ENCODE measurements at regions not wholly inside any gene's neighbourhood (a gene's known extent, or its start where the extent isn't known, plus 50 kb on each side); places are given as distances from the start of the nearest gene placed in this dataset.

DNA sequence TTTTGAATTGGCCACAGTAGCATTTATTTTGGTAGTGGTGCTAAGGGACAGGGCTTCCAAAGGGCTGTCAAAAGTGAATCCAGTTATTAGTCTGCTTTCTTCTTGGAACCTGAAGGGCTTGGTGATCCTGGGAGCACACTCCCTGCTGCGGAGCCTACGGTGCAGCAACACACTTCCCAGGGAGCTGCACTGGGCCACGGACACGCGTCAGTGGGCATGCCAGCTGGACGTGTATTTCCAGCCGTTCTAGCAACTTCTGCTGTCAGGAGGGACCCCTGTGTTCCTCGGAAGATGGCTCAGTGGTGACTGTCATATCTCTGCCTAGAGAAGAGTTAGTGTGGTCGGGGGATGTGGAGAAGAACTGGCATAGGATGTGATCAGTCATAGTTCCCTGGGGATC lies 204.6 kb downstream of the SOCS6 start:
- H3K4me1 ChIP-seq (ENCODE audit: insufficient read depth, low read length) = no peaks in the 10 kb centered on the region
- no peaks in the 10 kb centered on the region for H3K9me3 ChIP-seq (ENCODE audit: low read length)
- no peak overlapping the region for H3K4me3 ChIP-seq (ENCODE audit: low read length)
- H3K36me3 ChIP-seq (ENCODE audit: insufficient read depth, low read length) = no peaks in the 10 kb centered on the region
- no peak overlapping the region for H2AFZ ChIP-seq (ENCODE audit: low read depth, low read length)
- H3K27me3 ChIP-seq (ENCODE audit: insufficient read depth, low read length) = no peaks in the 10 kb centered on the region

DNA sequence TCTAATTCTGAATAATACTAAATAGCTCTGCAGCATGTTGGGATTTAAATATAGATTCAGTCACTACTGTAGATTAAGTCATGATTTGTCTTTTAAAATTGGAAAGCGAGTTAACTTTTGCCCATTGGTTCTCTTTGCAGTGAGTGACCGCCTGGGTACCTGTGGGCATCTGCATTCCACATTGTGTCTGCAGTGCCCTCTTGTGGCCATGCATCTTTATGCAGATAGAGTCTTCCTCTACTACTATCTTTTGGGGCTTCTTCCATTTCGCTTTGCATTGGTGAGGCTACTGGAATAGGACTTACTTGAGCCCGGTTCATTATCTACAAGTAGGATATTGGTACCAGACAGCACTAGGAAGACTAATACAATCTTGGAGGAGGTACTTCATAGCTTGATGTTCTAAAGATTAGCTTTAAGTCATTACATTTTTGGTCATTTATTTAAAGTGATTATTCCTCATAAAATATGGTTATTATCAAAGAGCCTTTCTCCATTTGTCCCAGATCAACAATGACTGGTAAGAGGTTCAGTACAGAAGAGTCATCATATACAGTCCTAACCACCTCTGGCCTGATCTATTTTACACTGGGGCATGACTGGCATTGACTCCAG lies 203.0 kb downstream of the SOCS6 start:
- Histone ChIP-seq H3K36me3 (ENCODE audit: insufficient read depth, low read length) (no peaks in the 10 kb centered on the region), H3K27me3 (ENCODE audit: insufficient read depth, low read length) (no peaks in the 10 kb centered on the region), H3K9me3 (ENCODE audit: low read length) (no peaks in the 10 kb centered on the region), H2AFZ (ENCODE audit: low read depth, low read length) (no peak overlapping the region), H3K4me1 (ENCODE audit: insufficient read depth, low read length) (no peaks in the 10 kb centered on the region), H3K4me3 (ENCODE audit: low read length) (no peak overlapping the region)

DNA sequence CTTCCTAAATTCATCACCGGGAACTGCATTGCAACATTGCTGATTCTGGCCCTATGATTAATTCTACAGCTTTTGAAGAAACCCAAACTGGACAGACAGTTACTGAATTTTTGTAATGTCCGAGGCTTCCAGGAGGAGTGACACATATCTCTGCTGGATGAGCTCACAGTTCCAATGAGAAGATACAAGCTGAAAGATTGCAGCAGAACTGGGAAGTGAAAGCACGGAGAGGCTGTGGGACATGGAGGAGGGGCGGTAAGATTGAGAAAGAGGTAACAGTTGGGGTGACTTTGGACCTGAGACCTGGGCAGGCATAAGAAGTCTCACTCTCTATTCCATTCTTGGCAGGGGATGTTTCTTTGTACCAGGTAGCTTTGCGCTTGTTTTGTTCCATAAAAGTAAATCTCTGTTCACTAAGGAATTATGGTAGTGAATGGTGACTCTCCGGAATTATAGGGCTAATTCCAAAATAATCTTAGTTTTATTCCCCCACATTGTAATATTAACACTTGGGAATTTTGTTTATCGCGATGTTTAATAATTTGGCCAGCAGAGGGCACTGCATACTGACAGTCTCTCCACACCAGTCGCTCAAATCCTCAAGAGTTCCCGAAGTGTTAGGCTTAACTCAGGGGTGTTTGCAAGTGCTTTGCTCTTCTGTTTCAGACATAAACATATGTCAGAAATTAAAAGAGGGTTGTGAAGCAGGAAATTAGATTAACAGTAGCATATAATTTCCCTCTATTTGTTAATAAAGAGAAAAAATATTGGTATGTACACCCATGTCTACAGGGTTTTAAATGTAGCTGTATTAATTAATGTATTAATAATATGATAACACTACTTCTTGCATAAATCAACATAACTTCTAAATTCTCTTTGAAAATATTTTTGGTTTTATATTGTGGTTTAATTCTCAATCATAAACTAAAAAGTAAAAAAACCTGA lies 201.4 kb downstream of the SOCS6 start:
- no peaks in the 10 kb centered on the region for H3K9me3 ChIP-seq (ENCODE audit: low read length)
- peak overlapping the region; percentile 26 for H2AFZ ChIP-seq (ENCODE audit: low read depth, low read length)

DNA sequence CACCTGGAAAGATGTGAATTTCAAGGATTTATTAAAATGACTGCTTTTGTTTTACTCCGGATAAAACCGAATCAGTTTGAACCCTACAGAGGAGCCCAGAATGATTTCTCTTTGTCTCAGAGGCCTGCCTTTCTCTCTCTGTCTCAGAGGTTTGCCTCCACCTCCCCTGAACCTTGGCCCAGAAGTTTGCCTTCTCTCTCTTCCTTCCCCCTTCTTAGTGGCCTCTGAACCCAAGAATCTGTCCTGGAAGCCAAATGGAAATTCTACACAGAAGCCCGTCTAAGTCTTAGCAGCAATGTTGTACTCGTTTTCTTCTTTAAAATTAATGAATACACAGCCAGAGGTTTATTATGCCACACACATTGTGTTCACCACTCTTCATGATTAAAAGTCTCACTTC lies 200.7 kb downstream of the SOCS6 start:
- no peaks in the 10 kb centered on the region for H3K9me3 ChIP-seq (ENCODE audit: low read length)
- H3K4me3 ChIP-seq (ENCODE audit: low read length) = no peak overlapping the region
- H3K27me3 ChIP-seq (ENCODE audit: insufficient read depth, low read length) = no peaks in the 10 kb centered on the region
- H3K36me3 ChIP-seq (ENCODE audit: insufficient read depth, low read length) = no peaks in the 10 kb centered on the region
- no peaks in the 10 kb centered on the region for H3K4me1 ChIP-seq (ENCODE audit: insufficient read depth, low read length)
- H2AFZ ChIP-seq (ENCODE audit: low read depth, low read length) = peak overlapping the region; percentile 26

More for the DNA sequence above, 201.4 kb downstream of the SOCS6 start:
- no peaks in the 10 kb centered on the region for H3K27me3 ChIP-seq (ENCODE audit: insufficient read depth, low read length)
- H3K4me1 ChIP-seq (ENCODE audit: insufficient read depth, low read length) = no peaks in the 10 kb centered on the region
- no peak overlapping the region for H3K4me3 ChIP-seq (ENCODE audit: low read length)
- H3K36me3 ChIP-seq (ENCODE audit: insufficient read depth, low read length) = no peaks in the 10 kb centered on the region

DNA sequence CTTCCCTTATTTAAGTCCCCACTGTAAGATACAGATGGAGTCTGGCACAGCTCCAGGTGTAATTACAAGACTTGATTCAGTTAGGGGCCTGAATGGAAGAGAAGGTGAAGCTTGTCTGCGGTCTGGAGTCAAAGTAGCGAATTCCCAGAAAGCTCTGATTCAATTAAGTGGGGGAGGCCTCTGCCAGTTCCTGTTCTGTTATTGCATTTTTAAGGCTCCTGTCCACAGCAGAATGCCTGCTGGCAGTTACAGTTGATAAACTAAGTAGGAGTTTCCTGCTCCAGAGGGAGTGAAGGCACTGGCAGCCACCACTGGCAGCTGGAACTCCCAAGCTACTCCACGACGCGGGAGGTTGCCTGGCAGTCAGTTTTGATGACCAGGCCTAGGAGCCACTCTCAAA lies 181.1 kb downstream of the SOCS6 start:
- no peaks in the 10 kb centered on the region for H3K36me3 ChIP-seq (ENCODE audit: insufficient read depth, low read length)
- H3K4me1 ChIP-seq (ENCODE audit: insufficient read depth, low read length) = no peaks in the 10 kb centered on the region
- H3K27me3 ChIP-seq (ENCODE audit: insufficient read depth, low read length) = no peaks in the 10 kb centered on the region

DNA sequence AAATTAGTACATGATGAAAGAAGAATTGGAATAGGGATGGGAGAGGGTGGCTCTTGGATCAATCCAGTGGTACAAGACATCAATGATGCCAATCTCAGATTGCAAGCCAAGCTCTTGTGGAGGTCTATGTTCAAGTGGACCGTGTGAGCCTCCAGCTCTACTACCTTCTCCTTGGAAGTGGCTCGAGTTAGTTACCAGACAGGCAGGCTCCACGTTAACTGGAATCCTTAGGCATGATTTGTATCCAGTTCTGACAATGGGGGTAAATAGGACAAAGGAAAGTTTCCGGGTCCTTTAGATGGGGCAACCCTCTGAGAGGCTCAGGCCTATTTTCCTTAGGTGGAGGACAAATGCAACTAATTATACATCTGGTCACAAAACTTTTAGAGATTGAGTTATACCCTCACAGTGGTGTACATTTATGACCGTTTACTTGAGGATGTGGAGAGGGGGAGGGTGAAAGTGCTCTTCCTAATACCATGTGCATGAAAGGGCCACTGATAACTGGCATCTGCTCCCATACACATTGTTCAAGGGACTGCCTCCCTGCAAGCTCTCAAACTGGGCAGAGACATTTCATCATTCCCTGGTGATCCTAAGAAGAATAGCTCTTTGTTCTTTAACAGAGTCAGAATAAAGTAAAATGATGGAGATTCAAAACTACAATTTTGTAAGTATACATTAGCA lies 180.2 kb downstream of the SOCS6 start:
- Histone ChIP-seq H3K4me3 (ENCODE audit: low read length) (no peak overlapping the region), H3K36me3 (ENCODE audit: insufficient read depth, low read length) (no peaks in the 10 kb centered on the region), H2AFZ (ENCODE audit: low read depth, low read length) (no peak overlapping the region), H3K9me3 (ENCODE audit: low read length) (no peaks in the 10 kb centered on the region), H3K27me3 (ENCODE audit: insufficient read depth, low read length) (no peaks in the 10 kb centered on the region), H3K4me1 (ENCODE audit: insufficient read depth, low read length) (peaks cover 3% of the 10 kb centered on the region)

More for the DNA sequence above, 181.1 kb downstream of the SOCS6 start:
- H2AFZ ChIP-seq (ENCODE audit: low read depth, low read length) = no peak overlapping the region
- H3K4me3 ChIP-seq (ENCODE audit: low read length) = no peak overlapping the region
- H3K9me3 ChIP-seq (ENCODE audit: low read length) = no peaks in the 10 kb centered on the region

DNA sequence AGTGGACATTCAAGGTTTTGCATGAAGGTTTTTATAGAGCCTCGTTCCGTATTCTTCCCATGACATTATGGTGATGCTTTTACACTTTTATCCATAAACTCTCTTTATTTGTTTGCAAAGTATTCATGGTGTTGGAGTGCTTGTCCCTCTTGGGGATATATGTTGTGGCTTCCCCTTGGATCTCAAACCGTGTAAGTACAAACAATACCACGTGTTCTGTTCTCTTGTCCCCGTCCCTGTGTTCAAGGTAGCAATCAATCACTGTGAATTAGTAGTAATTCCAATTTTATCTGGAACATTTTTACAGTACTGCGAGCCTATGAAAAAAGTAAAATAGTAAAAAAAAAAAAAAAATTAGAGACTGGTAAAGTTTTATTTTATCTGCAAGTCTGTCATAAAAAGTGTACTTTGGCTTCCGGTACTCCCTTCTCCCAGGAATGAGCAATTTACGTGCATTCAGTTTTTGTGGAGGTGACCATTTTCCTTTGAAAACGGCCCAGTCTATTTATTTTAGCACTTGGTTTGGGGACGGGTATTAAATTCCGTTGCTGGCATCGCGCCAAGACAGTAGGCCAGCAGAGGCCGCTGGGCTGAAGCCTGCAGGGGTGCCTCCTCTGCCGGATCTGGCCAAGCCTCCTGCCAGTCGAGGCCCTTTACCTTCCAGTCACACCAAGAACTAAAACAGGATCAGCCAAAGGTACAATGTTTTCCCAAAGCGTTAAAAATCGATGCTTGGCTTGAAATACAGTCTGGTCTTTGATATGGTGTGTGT lies 175.7 kb downstream of the SOCS6 start:
- Histone ChIP-seq H3K27me3 (ENCODE audit: insufficient read depth, low read length) (no peaks in the 10 kb centered on the region), H3K4me3 (ENCODE audit: low read length) (peak overlapping the region; percentile 61), H3K4me1 (ENCODE audit: insufficient read depth, low read length) (peaks cover 13% of the 10 kb centered on the region), H3K36me3 (ENCODE audit: insufficient read depth, low read length) (no peaks in the 10 kb centered on the region), H2AFZ (ENCODE audit: low read depth, low read length) (no peak overlapping the region), H3K9me3 (ENCODE audit: low read length) (no peaks in the 10 kb centered on the region)

DNA sequence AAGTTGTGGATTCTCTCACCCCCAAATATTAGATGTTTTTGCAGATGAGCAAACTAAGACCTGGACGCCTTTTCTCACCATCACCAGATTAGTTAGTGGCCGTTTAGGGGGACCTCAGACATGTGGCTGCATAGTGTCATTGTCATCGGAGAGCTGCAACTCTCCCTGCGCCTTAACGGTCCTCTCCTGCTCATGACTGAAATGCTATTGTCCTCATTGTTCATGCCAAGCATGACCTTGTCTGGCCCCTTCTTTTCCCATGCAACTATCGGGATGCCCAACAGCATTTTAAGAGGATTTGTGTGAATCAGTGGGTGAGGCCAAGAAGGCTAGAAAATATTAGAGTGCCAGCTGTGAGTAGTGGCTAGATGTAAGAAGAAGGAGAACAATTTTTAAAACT lies 174.2 kb downstream of the SOCS6 start:
- no peaks in the 10 kb centered on the region for H3K36me3 ChIP-seq (ENCODE audit: insufficient read depth, low read length)
- no peaks in the 10 kb centered on the region for H3K27me3 ChIP-seq (ENCODE audit: insufficient read depth, low read length)
- H2AFZ ChIP-seq (ENCODE audit: low read depth, low read length) = no peak overlapping the region
- no peaks in the 10 kb centered on the region for H3K9me3 ChIP-seq (ENCODE audit: low read length)
- H3K4me3 ChIP-seq (ENCODE audit: low read length) = no peak overlapping the region
- peaks cover 13% of the 10 kb centered on the region for H3K4me1 ChIP-seq (ENCODE audit: insufficient read depth, low read length)

DNA sequence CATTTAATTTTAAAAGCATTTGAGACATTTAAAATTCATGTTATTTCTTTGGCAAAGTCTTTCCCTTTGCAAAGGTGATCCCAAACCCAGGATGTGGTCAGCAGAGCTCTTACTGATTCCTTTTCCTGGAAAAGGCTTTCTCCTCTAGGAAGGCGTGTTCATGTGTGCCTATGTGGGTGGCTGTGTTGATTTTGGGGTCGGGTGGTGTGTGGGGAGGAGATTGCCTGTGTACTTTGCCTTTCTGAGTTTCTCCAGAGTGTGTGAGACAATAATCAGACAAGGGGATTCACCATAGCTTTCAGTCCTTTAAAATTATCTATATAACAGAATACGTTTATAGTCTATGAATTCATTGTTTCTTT lies 173.2 kb downstream of the SOCS6 start:
- Histone ChIP-seq H3K9me3 (ENCODE audit: low read length) (no peaks in the 10 kb centered on the region), H3K27me3 (ENCODE audit: insufficient read depth, low read length) (no peaks in the 10 kb centered on the region), H3K36me3 (ENCODE audit: insufficient read depth, low read length) (no peaks in the 10 kb centered on the region), H2AFZ (ENCODE audit: low read depth, low read length) (no peak overlapping the region), H3K4me1 (ENCODE audit: insufficient read depth, low read length) (peaks cover 13% of the 10 kb centered on the region), H3K4me3 (ENCODE audit: low read length) (no peak overlapping the region)

DNA sequence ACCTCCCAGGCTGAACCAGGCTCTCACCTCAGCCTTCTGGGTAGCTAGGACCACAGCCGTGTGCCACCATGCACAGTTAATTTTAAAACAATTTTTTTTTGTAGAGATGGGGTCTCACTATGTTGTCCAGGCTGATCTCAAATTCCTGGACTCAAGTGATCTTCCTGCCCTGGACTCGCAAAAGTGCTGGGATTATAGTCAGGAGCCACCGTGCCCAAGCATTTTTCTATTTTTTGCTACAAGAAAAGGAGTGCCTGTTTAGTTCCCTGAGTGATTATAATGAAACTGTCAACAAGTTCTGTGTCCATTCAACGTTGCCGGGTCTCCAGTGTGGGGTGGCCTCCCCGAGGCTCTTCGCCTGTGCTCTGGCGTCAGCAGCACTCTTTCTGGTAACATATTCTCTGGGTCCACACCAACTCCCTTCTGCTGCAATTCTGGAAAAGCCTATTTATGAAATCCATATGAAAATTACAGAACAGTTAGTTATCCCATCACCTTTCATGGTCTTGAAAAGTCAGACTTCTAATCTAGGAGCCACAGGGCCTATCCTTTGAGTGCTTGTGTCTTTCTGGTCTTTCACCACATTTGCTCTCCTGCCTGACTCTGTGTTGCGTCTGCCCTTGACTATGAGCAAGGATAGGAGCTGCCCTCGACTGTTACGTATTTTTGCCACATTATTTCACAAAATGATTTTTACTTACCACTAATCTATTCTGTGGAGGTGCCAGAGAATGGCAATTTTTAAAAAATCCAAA lies 172.7 kb downstream of the SOCS6 start:
- H3K36me3 ChIP-seq (ENCODE audit: insufficient read depth, low read length) = no peaks in the 10 kb centered on the region
- H2AFZ ChIP-seq (ENCODE audit: low read depth, low read length) = no peak overlapping the region
- no peaks in the 10 kb centered on the region for H3K9me3 ChIP-seq (ENCODE audit: low read length)
- H3K27me3 ChIP-seq (ENCODE audit: insufficient read depth, low read length) = no peaks in the 10 kb centered on the region
- H3K4me1 ChIP-seq (ENCODE audit: insufficient read depth, low read length) = peaks cover 13% of the 10 kb centered on the region
- no peak overlapping the region for H3K4me3 ChIP-seq (ENCODE audit: low read length)

DNA sequence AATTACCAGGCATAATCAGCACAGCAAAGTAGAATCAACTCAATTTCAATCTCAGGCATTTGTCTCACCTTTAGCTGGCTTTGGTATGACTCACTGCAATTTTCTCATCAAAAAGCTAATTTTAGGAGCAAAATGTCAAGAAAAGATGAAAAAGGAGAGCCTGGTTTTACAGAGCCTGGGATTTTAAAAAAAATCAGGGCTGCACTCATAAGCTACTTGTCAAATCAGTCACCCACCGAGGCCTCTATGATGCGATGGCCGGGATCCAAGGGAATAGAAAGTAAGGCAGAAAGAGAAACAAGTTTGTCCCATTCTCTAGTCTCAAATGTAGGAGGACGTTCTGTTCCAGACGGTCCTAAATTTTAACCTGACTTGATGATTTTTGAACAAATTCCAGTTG lies 170.9 kb downstream of the SOCS6 start:
- Histone ChIP-seq H2AFZ (ENCODE audit: low read depth, low read length) (no peak overlapping the region), H3K27me3 (ENCODE audit: insufficient read depth, low read length) (no peaks in the 10 kb centered on the region), H3K9me3 (ENCODE audit: low read length) (no peaks in the 10 kb centered on the region), H3K36me3 (ENCODE audit: insufficient read depth, low read length) (no peaks in the 10 kb centered on the region), H3K4me1 (ENCODE audit: insufficient read depth, low read length) (peaks cover 13% of the 10 kb centered on the region), H3K4me3 (ENCODE audit: low read length) (no peak overlapping the region)

DNA sequence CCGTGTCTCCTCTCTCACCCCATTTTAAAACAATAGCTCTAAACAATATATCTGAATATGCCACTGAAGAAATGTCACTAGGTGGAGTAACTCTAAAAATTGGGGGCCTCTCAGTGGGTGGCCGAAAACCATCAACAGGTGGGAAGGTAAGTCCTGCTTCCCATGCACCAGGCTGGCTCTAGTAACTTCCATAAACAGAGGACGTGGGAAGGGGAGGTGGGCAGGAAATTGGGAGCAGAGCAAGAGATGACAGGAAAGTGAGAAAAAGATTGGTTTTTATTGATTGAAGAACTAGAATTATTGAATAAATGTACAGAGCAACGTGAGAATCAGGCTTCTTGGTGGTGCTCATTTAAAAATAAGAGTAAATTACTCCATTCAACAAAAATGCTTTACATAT lies 170.4 kb downstream of the SOCS6 start:
- peaks cover 9% of the 10 kb centered on the region for H3K4me1 ChIP-seq (ENCODE audit: insufficient read depth, low read length)
- H2AFZ ChIP-seq (ENCODE audit: low read depth, low read length) = no peak overlapping the region
- H3K9me3 ChIP-seq (ENCODE audit: low read length) = no peaks in the 10 kb centered on the region
- no peaks in the 10 kb centered on the region for H3K36me3 ChIP-seq (ENCODE audit: insufficient read depth, low read length)
- no peak overlapping the region for H3K4me3 ChIP-seq (ENCODE audit: low read length)
- H3K27me3 ChIP-seq (ENCODE audit: insufficient read depth, low read length) = no peaks in the 10 kb centered on the region

All from neuron (in vitro differentiated cells).